NCI-H1105 (cell line): ENCODE measurements at regions not wholly inside any gene's neighbourhood (a gene's known extent, or its start where the extent isn't known, plus 50 kb on each side); places are given as distances from the start of the nearest gene placed in this dataset.

ENCODE experiments used
- DNase-seq: peaks from one replicate; lab custom pipeline; 2025; lab: John Stamatoyannopoulos, UW

DNA sequence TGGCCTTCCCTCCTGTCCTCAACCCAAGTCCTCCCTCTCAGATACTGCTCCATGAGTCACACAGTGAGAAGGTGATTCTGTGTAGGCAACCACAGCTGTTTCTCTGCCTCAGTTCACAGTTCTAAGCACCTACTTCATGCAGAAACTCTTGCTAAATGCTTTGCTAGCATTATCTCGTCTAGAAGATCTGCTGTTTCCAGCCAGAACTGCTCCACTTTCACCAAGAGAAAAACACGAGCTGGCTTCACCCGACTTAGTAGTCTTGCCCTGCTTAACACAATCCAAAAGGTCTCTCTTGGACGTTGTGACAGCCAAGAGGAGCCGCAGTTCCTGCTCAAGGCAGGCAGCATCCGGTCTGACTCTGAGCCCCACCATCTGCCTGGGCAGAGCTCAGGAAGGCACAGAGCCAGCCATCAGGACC is 272.1 kb downstream of the UACA start:
- DNase-seq = no peak

DNA sequence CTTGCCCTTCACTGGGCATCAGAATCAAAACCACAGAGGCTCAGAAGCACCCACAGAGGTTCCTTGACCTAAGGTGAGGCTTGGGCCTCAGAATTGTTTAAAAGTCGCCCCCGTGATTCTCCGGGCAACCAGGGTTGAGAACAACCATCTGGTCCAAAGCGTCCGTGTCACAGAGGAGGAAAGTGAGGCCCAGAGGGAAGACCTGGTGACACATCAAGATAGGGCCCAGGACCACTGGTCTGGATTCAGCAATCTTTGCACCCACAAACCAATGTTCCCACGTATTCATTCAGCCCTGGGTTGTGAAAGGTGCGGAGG is 272.6 kb downstream of the UACA start:
- DNase-seq = no peak

DNA sequence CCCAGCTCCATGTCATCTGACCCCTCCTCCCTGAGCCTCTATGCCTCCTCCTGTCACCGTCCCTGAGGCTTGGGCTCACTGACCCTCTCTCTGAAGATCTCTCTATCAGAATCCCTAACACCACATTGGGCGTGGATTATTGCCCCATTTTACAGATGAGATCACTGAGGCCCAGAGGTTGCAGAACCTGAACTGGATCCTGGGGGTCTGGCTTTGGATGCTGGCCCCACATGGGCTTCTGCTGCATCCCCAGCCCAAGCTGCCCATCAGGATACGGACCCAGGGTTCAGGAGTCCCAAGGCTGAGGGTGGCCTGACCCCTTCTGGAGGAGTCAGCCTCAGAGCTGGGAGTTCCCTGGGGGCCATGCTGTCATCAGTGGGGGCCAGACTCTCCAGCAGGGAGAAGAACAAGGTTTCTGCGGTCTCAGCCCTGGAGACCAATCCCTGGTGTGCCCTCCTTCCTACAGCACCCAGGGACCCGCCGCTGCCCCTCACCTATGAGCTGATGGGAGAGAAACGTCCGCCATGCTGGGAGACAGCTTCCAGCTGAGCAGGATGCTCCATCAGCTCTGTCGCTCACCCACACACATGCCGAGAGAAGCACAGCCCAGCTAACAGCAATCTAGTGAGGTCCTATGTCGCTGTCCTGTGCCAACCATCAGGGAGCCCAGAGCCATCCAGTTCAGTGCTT is 273.1 kb downstream of the UACA start:
- DNase-seq = no peak

- no peak for DNase-seq
Measured at GRCh38 chr15:70488941-70489848, 274.2 kb downstream of the UACA start.

- peak; percentile 57 for DNase-seq
Measured at GRCh38 chr15:70488002-70488605, 275.3 kb downstream of the UACA start.

- DNase-seq = no peak
Measured at GRCh38 chr15:70487387-70487740, 276.0 kb downstream of the UACA start.

GRCh38 chr15:70486451-70487386 is 276.6 kb downstream of the UACA start:
- DNase-seq = no peak

DNA sequence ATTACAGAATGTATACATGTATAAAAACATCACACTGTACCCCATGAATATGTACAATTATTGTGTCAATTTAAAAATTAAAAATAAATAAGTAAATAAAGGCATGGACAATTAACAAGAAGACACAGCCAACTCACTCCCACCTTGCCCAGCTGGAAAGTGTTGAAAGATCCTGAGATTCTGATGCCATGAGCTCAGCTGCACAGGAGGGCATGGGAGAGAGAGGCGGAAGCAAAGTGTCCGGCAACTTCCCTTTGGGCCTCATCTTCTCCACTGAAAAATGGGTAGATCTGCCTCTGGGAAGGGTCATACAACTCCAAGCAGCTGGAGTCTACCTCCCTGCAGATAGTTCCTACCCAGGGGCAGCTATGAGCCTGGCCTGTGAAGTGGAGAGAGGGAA is 277.3 kb downstream of the UACA start:
- DNase-seq = no peak

GRCh38 chr15:70484993-70485392 is 278.4 kb downstream of the UACA start:
- no peak for DNase-seq

DNA sequence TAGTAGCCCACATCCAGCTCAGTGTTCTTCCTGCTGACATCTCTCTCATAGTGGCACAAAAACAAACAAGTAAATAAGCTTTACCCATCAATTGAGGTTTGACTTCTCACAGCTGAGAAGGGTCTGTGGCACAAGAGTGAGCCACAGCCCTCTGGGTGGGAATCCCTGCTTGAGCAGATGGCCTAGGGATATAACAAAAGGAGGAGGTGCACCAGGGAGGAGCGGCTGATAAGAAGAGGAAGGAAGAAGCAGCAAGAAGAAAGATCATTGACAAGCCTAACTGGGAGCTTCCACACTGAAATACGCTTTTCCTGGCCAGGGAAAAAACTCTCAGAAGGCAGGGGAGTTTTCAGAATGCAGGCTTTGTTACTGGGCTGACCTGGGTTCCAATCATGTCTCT is 279.8 kb downstream of the UACA start:
- DNase-seq = no peak

DNA sequence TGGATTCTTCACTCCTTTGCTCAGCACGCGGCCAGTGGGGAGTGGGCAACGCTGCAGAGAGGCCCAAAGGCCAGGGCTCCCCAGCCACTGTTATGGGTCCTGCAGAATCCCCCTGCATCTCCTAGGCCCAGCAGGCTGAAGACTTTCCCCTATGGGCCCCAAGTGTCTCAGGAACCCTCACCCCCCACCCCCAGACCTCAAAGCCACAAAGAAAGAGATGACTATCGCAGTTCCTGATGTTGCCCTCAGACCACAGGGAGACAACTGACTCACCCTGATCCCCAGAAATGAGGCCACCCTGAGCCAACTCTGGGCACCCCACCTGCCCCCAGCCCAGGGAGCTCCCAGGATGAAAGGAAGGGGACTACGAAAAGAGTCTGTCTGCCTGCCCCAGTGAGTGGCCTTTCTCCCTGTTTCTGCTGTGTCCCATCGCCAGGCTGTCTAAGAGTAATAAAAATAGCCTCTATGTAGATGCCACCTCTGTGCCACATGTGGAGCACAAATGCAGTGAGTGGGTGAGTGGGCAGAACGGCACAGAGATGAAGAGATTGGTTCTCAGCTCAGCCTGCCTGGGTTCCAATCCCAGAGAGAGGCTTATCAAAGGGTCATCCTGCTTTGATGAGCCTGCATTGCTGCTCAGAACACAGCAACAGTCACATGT is 283.0 kb downstream of the UACA start:
- DNase-seq = no peak

DNA sequence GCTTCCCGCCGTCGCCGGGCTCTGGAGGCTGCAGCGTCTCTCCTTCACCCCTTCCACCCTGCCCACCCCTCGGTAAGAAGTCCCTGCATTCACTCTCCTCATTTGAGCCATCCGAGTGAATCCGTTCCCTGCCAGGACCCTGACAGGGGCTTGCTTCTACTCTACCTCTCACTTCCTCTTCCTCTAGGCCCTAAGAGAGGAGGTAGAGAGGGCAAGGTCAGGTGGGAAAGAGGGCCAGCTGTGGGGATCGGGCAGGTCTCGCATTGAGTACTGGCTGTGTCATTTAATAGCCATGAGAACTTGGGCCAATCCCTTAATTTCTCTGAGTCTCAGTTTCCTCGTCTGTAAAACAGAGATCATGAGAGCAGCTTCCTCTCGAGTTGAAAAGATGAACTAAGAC is 283.6 kb downstream of the UACA start:
- no peak for DNase-seq

- DNase-seq = no peak
Measured at GRCh38 chr15:70479056-70479455, 284.3 kb downstream of the UACA start.

GRCh38 chr15:70478251-70478990 is 284.9 kb downstream of the UACA start:
- no peak for DNase-seq

DNA sequence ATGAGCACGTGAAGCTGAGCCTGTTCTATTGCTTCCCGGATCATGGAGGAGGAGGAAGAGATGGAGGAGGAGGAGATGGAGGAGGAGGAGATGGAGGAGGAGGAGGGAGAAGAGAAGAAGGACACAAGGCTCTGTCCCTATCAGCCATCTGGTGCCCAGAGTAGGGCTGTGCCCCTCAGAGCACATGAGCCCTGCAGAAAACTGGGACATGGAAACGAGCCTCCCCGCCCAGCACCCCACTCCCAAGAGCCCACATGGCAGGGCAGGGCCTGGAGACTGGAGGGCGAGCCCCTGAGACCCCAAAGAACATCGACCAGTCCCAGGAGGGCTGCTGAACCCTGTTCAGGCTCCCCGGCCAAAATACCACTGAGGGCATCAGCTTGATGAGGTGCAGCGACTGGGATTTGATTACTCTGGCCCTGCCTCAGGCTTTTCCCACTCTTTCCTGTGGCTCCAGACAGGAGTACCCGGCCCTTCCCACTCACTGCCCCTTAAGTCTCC is 285.6 kb downstream of the UACA start:
- DNase-seq = no peak

GRCh38 chr15:70476441-70476840 is 286.9 kb downstream of the UACA start:
- no peak for DNase-seq

DNA sequence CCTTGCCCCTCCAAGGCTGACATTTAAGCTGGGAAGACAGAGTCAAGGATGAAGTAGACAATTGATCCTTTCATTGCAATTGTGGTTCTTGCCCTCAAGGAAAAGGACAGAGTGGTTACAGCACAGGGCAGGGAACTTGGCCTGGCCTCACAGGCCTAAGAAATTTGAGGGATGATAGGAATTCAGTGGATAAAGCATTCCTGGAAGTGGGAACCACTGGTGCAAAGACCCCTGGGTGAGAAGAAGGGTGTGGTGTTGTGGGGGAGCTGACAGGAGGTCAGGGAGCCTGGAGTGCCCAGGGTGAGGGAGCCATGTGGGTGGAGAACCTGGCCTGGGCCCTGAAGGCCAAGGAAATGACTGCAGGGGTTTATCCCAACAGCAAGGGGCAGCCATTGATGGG is 287.4 kb downstream of the UACA start:
- DNase-seq = no peak

GRCh38 chr15:70475407-70475781 is 288.0 kb downstream of the UACA start:
- no peak for DNase-seq

GRCh38 chr15:70474471-70475406 is 288.6 kb downstream of the UACA start:
- peak; percentile 70 for DNase-seq
